ENCODE measurements at regions not wholly inside any gene's neighbourhood (a gene's known extent, or its start where the extent isn't known, plus 50 kb on each side); places are given as distances from the start of the nearest gene placed in this dataset.
"Not testable (repeated sequence)": the region's sequence is repeated elsewhere in the genome, so short reads cannot be mapped to it uniquely, and the experiment has no call there.

DNA sequence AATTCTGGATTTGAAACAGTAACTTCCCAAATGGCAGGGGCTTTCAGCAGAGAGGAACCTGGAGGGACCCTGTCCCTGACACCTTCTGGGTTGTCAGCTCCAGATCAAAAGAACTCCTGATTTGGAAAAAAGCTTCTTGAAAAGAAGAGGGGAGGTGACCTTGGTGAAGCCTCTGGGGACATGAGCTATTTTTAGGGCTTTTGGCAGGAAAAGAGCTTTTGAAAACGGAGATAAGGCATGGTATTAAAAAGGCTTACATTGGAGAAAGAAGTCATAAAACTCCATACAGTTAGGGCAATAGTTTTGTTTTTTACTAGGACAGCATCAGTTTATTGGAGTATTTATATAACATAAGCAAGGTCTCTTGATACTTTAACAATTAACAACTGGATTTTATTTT, 72.5 kb upstream of the NIPA1 start:
- H3K4me1 Mint-ChIP-seq (ENCODE audit: low read depth); DNase-seq; CTCF ChIA-PET; H3K9me3 Mint-ChIP-seq; intact Hi-C loops (cut with micrococcal nuclease); H3K4me3 Mint-ChIP-seq; H3K36me3 Mint-ChIP-seq (ENCODE audit: low read depth); H3K27ac Mint-ChIP-seq: not testable (repeated sequence)
- peaks cover 32% of the 10 kb centered on the region for H3K27me3 Mint-ChIP-seq (ENCODE audit: low read depth)

DNA sequence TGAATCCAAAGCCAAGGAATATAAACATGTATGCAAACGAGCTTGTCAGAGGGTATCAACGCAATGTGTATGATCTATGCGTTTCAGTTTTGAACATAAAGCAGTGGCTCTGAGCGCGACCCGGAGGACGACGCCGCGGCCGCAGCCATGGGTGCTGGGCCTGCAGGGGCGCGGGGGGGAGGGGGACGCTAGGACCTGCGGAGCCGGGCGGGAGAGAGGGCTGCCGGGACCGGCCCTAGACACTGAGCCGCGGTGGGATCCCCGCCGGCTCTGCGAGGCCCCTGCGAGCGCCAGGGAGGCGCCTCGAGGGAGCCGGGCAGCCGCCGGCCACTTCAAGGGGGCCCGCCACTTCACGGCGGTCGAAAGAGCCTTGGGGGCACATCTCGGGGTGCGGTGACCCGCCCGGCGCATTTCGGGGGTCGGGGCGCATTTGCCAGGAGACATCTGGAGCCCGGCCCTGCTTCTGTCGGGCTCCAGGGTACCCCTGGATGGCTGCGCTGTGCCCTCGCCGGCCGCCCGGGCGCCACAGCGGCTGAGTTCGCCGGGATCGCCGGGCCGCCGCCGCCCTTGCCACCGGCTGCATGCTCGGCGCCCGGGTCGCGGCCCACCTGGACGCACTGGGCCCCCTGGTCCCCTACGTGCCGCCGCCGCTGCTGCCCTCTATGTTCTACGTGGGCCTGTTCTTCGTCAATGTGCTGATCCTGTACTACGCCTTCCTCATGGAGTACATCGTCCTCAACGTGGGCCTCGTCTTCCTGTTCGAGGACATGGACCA, 71.9 kb upstream of the NIPA1 start:
- intact Hi-C loops (cut with micrococcal nuclease); DNase-seq; H3K9me3 Mint-ChIP-seq; H3K4me1 Mint-ChIP-seq (ENCODE audit: low read depth); H3K27ac Mint-ChIP-seq; H3K36me3 Mint-ChIP-seq (ENCODE audit: low read depth); H3K4me3 Mint-ChIP-seq; CTCF ChIA-PET: not testable (repeated sequence)
- H3K27me3 Mint-ChIP-seq (ENCODE audit: low read depth) = peaks cover 34% of the 10 kb centered on the region

DNA sequence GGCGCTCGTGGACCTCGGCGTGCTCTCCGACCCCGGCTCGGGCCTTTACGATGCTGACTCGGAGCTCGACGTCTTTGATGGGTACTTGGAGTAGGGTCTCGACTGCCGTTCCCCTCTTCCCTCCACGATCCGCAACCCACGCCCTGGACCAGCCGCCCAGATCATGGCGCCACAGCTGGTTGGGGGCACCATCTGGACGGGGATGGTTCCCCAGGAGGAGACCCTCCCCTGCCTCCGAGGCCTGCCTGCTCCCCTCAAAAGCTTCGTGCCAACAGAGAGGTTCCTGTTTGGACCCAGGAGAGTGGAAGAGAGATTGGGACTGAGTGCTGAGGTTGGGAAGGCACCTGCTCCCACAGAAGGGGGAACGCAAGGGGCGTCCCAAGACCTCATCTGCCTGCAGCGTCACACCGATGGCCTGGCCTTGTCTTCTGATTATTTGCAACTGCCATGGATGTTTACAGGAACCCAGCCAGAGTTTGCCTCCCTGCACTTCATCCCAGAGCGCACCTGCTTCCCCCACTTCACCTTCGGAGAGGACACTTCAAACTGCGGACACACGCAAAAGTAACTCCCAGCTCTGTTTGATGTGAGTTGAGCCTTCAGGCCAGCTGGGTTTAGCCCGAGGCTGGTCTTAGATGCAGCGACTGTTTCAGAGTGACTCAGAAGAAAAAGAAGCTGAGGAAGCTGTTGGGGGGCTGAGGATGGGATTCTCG, 71.2 kb upstream of the NIPA1 start:
- intact Hi-C loops (cut with micrococcal nuclease); DNase-seq; H3K27ac Mint-ChIP-seq; H3K9me3 Mint-ChIP-seq; H3K36me3 Mint-ChIP-seq (ENCODE audit: low read depth); H3K4me1 Mint-ChIP-seq (ENCODE audit: low read depth); CTCF ChIA-PET; H3K4me3 Mint-ChIP-seq: not testable (repeated sequence)
- H3K27me3 Mint-ChIP-seq (ENCODE audit: low read depth) = peaks cover 35% of the 10 kb centered on the region

DNA sequence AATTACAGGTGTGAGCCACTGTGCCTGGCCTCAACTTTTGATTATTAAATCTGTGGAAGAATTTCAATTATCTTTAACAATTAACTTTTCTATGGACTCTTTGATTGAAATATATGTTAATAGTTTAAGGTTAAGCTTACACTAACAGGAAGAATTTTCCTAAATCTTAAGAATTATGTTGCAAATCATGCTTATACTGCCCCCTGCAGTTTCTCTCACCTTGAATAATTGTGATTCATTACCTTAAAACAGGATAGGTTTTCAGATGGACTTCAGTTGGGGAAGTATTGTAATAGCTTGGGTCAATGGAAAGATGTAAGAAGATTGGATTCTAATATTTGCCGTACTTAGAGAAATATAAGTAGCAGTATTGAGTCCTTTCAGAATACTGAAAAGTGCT, 66.5 kb upstream of the NIPA1 start:
- intact Hi-C loops (cut with micrococcal nuclease); H3K36me3 Mint-ChIP-seq (ENCODE audit: low read depth); H3K27ac Mint-ChIP-seq; H3K9me3 Mint-ChIP-seq; H3K4me1 Mint-ChIP-seq (ENCODE audit: low read depth); H3K4me3 Mint-ChIP-seq; CTCF ChIA-PET: not testable (repeated sequence)
- peaks cover 28% of the 10 kb centered on the region for H3K27me3 Mint-ChIP-seq (ENCODE audit: low read depth)
- peak; percentile 9 for DNase-seq

DNA sequence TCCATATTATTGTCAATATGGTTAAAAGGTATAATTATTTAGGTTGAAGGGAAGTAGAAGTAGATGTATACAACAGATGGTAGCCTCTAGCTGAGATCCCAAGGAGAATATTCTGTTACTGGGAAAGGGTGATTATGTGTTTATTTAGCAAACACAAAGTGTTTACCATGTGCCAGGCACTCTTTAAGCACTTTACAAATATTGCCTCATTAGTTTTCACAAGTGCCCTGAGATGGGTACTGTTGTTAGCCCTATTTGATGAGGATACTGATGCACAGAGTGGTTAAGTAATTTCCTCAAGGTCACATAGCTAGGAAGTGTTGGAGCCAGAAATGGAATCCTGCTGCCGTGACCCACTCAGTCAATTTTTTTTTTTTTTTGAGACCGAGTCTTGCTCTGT, 60.3 kb upstream of the NIPA1 start:
- H3K4me1 Mint-ChIP-seq (ENCODE audit: low read depth); H3K36me3 Mint-ChIP-seq (ENCODE audit: low read depth); DNase-seq; H3K4me3 Mint-ChIP-seq; intact Hi-C loops (cut with micrococcal nuclease); H3K27ac Mint-ChIP-seq; H3K9me3 Mint-ChIP-seq; CTCF ChIA-PET: not testable (repeated sequence)
- peaks cover 10% of the 10 kb centered on the region for H3K27me3 Mint-ChIP-seq (ENCODE audit: low read depth)

DNA sequence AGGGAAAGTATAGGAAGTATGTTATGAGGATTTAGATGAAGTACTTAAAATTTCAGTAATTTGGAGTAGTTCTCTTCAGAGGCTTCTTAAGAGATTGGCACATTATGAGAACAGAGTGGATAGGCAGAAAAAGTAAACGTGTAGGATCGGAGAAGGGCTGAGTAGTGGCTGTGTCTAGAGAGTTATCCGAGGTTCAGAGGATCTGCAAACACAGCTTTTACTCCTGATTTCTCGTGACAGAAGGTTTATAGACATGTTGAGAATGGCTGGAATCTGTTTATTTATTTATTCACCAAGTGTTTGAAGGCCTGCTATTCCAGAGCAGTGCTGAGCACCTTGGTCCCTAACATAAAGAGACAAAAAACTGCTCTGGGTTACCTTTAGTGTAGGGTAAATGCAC, 51.4 kb upstream of the NIPA1 start:
- DNase-seq; intact Hi-C loops (cut with micrococcal nuclease); CTCF ChIA-PET; H3K27ac Mint-ChIP-seq; H3K4me3 Mint-ChIP-seq; H3K36me3 Mint-ChIP-seq (ENCODE audit: low read depth); H3K9me3 Mint-ChIP-seq: not testable (repeated sequence)
- H3K27me3 Mint-ChIP-seq (ENCODE audit: low read depth) = peaks cover 10% of the 10 kb centered on the region
- peaks cover 13% of the 10 kb centered on the region for H3K4me1 Mint-ChIP-seq (ENCODE audit: low read depth)

DNA sequence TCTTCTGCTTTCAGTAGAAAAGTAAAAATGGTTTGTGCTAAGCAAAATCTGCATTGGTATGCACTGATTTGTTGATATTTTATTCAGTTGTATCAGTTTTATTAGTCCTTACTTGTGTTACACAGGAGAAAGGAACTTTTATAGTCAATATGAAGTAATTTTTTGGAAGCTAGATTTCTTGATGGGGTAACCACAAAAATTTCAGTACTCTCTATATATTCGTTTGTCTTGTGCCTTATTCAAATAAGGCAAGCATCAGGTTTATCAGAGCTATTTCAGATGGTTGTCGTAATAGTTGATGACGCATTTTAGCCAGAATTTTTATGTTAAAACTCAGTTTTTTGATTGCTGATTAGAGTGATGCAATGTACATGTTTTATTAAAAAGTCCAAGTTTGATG, 50.7 kb upstream of the NIPA1 start:
- H3K27ac Mint-ChIP-seq = no peak overlapping the region
- H3K27me3 Mint-ChIP-seq (ENCODE audit: low read depth) = peaks cover 10% of the 10 kb centered on the region
- intact Hi-C loops (cut with micrococcal nuclease) = no loop called here
- DNase-seq = no peak
- H3K4me3 Mint-ChIP-seq = no peak overlapping the region
- H3K36me3 Mint-ChIP-seq (ENCODE audit: low read depth) = no peaks in the 10 kb centered on the region
- peaks cover 13% of the 10 kb centered on the region for H3K4me1 Mint-ChIP-seq (ENCODE audit: low read depth)
- CTCF ChIA-PET = no interaction called here
- H3K9me3 Mint-ChIP-seq = no peaks in the 10 kb centered on the region

DNA sequence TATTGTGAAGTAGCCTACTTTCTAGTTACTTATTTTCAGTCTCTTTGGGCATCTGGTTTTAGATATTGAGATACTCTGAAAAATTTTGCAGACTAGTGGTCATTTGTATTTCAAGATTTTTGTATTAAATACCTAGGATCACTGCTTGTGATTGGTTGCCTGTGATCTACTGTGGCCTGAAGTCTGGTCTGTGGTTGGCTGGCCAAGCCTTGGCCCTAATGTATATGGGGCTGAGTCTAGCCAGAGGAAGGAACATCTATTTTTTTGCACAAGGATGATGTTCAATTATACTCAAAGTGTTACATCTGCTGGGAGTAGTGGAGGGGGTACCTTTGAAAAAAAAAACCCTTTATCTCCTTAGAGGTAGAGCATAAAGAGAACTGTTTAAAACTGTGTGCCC, 50.2 kb upstream of the NIPA1 start:
- CTCF ChIA-PET; H3K4me3 Mint-ChIP-seq; intact Hi-C loops (cut with micrococcal nuclease); H3K27ac Mint-ChIP-seq; H3K9me3 Mint-ChIP-seq; H3K36me3 Mint-ChIP-seq (ENCODE audit: low read depth); DNase-seq: not testable (repeated sequence)
- Mint-ChIP-seq H3K27me3 (ENCODE audit: low read depth) (peaks cover 10% of the 10 kb centered on the region), H3K4me1 (ENCODE audit: low read depth) (peaks cover 13% of the 10 kb centered on the region)

Measured in activated naive CD4-positive, alpha-beta T cell treated with anti-CD3 and anti-CD28 coated beads for 36 hours (primary cell).